NCI-H1694 treated with DMSO at 0.1 percent for 48 hours (cell line): ENCODE measurements at regions not wholly inside any gene's neighbourhood (a gene's known extent, or its start where the extent isn't known, plus 50 kb on each side); places are given as distances from the start of the nearest gene placed in this dataset.
A peak's percentile ranks its signal among the peaks of the same experiment; 100 is the strongest.

ENCODE experiments used
- DNase-seq: peaks from one replicate; lab custom pipeline; 2025; lab: John Stamatoyannopoulos, UW

DNA sequence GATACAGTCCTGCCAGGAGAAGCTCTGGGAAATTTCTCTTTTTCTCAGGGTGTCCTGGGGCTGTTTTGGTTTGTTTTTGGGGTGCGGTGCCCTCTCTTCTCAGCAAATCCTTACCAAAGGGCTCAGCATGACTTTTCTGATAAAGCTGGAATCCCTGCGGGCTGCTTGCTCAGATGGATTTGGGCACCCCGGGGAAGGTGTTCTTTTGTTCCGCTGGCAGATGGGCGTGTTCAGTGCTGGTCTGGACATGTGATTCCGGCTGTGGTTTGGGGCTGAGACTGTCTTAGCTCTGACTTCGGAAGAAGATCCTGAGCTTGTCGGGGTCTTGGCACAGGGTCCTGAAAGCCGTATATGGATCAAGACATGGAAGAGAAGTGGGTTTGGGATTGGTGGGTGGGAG is 134.2 kb upstream of the SPRED2 start:
- no peak for DNase-seq

DNA sequence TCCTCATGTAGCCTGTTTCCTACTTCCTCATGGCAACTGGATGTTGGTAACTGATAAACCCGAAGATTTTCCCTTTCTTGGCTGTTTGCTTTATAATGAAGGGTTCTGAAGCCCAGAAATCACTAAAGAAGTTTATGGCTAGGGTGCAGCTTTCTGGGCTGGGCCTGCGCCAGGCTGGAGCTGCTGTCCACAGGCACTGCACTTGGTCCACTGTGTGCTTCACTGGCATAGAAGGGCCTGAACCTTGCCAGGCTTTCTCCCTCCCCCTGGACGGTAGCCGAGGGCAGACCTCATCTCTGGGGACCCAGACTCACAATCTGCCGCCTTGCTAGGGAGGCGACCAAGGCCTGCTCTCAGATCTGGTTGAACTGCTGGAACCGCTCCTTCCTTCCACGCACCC is 133.3 kb upstream of the SPRED2 start:
- no peak for DNase-seq

DNA sequence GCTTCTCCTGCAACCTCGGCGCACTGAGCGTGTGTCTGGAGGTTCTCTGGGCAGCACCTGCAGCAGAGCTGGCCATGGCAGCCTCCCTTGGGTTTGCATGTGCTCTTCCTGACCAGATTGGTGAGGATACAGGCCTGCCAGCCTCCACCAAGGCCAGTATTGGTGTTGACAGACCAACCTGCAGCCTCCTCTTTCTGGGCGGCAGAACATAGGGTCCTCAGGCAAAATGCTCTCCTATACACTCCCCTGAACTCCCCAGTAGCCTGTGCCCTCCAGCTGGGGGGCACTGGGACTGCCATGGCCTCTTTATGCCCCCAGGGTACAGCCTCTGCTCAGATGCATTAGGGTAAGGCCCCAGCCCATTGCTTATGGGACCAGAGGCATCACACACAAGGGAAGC is 131.9 kb upstream of the SPRED2 start:
- no peak for DNase-seq

DNA sequence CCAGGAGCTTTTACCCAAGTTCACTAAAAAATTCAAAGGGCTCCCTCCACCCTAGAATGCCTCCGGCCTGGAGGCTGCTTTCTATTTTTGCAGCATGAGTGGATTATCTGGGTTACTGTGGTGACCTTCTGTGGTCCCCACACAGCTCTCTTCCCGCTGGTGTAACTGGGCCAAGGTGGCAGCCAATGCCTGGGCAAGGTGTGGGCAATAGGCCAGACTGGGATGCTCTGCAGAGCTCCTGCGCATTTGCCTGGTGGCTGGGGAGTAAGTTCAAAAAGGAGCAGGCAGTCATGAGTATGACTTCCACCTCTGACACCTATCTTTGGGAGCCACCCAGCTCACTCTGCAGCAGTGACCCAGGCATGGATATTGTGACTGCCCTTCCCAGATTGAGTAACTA is 130.5 kb upstream of the SPRED2 start:
- no peak for DNase-seq

DNA sequence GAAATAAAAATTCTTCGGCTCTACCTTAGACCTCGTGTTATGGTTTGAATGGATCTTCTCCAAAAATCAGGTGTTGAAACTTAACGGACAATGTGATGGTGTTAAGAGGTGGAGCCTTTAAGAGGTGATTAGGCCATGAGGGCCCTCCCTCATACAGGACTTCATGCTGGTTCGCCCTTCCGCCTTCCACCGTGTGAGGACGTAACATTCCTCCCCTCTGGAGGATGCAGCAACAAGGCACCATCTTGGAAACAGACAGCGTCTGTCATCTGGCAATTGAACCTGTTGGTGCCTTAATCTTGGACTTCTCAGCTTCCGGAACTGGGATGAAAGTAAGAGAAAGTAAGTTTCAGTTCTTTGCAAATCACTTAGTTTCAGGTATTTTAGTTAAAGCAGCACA is 126.3 kb upstream of the SPRED2 start:
- no peak for DNase-seq

DNA sequence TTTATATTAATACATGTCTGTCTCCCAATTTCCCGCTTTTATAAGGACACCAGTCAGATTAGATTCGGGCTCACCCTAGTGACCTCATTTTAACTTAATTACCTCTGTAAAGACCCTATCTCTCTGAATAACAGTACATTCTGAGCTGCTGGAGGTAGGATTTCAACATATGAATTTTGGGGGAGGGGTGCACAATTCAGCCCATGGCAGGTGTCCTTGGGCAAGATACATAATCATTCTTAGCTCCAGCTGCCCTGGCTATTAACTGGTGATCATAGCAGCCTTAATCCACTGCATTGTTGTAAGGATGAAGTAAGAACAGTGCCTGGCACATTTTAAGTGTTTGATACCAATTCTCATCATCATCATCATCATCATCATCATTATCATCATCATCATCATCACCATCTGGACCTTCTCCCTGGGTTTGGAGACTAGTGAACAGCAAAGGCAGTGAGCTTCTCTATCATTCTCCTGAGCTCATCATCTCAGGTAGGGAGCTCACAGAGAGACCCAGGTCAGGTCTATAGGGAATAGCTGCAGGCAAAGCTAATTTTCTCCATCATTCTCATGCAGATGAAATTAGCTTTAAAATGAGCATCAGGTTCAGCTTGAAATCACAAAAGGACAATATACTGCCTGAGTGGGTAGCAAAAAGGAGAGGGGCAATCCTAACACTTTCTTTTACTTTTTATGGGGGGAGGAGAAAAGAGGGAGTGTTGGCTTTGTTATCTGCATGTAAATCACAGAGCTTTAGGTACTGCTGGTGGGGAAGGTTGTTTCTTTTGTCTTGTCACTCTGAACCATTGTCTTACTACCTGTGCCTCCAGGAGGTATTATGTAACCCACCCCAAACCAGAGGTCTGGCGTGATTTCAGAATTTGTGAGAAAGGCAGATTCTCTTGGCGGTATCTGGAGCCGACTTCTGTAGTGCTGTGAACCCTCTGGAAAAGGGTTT is 125.5 kb upstream of the SPRED2 start:
- DNase-seq = no peak

DNA sequence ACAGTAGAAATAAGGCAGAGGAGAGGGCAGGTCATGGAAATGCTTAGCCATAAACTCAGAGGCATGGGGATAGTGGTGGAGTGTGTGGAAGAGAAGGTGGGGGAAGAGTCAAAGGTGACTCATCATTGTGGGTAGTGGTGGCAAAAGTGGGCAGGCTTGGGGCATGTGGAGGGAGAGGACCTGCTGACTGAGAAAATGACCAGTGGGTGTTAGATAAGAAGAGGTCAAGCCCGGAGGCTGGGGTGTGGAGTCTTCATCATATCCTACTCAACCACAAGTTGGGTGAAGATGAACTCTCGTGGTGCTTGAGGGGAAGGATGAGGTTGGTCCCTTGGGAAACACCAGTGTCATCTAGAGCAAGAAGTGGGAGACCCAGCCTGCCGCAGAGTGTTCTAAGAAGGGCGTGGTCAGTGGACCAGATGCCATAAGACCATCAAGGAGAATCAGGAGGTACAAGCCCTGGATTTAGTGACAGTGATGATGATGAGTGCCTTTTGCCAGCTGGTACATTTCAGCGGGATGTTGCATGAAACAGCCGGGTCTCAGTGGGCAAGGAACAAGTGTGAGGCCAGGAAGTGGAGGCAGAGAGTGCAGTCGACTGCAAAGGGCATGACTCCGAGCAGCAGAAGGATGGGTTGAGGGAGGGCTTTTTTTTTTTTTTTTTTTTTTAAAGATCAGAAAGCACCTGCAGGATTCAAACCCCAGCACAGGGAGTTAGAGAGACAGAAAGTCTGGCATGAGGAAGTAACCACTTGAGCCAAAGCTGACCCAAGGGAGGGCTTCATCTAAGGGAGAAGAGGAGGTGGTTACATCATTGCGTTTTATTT is 122.6 kb upstream of the SPRED2 start:
- no peak for DNase-seq

DNA sequence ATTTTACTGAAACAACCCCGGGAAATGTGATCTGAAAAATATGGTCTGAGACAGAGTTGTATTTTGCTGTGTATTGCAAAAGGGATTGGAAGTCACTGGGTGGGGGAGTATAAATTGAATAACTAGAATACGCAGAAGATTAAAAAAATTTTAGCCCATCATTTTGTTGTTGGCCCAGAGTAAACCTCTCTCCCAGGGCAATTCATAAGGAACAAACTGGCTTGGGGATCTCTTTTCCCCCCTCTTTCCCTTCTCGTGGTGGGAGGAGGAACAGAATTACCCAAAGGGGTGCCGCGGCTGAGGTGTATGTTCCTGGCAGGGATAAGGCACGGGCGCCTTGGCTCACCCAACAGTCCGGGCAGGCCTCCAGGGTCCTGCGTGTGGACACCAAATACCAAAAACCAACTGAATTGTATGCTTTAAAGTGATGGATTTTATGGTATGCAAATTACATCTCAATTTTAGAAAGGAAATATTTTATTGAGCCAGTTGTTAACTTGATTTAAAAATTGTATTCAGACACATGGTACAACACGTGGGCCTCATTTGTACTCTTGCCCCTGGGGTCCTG is 121.2 kb upstream of the SPRED2 start:
- DNase-seq = no peak

DNA sequence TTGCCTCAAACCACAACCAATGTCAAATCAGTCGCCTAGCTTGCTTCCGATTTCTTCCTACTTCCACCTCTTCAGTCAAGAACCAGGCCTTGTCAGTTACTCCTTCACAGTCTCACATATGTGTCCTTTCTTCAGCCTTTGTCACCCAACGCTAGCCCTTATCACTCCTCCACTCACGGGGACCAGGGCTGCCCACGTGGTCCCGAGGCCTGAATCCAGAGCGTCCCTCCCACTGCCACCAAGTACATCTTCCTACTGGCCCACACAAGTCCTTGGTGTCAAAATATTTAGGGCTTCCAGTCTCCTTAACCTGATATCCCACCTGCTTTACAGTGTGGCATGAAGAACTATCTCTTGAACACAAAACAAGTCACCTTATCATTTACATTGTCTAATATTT is 119.1 kb upstream of the SPRED2 start:
- DNase-seq = no peak

DNA sequence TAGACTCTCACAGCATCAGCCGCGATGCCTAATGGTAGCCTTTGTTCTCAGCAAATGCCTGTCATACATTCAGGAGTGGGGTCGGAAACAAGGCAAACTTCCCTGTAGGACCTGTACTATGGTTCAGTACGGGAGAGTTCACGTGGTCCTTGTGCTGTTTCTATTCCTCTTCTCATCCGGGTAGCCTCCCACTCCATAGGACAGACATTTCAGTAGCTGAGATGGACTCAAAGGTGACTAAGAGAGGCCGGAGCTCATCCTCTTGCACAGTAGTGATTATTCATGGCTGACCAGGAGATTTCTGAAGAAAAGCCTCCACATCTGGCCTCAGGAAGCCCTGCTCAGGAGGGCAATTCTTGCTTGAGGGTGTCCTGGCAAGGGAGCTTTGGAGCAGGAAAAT is 117.8 kb upstream of the SPRED2 start:
- DNase-seq = no peak

DNA sequence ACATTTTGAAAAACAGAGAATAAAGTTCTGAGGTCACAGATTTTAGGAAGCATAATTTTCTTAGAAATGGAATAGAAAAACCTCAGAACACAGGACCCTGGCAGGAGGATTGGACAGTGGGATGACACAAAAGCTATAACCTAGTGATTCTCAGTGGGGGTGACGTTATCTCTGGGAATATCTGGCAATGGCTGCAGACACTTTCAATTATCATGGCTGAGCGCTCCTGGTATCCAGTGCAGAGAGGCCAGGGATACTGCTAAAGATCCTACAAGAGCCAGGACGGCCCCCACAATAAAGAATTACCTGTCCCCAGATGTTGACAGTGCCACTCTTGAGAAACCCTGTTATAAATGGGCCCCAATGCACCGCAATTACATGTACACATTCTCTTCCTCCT is 117.2 kb upstream of the SPRED2 start:
- no peak for DNase-seq

DNA sequence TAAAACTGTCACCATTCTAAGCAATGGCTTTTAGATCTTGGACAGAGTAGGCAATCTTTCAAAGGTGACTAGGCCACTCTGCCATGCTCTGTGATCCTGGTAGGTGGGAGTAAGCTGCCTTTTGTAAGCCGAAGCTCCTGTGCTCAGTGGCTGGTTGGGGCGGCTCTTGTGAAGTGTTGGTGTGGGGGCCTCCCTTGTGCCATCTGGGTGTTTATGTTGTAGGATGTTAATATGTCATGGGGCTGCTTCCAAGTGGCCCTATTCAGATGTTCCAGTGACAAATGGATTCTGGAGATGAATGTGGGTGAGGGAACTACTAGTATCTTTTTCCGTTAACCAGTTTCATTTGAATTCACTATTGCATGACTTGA is 116.8 kb upstream of the SPRED2 start:
- DNase-seq = no peak

DNA sequence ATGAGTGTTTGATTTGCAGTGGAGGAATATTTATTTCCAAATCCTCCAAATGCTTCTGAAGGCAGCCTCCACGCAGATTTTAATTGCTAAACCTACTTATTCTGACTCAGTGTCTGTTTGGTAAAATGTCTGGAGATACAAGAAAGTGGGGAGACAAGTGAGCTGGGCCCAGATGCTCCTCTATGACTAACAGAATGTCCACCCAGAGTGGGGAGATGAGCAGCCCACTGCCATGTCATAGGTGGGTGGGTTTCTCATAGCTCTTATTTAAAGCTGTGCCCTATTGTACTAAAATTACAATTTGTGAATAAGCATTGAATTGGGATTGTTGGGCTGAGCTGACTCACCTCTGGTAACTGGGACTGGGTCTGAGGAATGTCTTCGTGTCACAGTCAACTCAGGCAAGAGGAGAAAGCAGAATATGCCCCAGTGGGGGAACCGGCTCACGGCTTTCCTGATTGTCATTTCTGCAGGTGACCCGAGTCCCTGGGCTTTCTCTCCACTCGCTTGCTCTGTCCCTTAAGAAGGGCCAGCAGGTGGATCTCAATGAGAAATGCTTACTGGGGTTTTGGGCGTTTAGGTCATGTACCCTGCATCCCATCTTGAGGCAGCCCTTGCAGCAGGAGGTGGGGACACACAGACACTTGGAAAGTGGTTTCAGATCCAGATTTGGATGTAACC is 116.3 kb upstream of the SPRED2 start:
- no peak for DNase-seq

DNA sequence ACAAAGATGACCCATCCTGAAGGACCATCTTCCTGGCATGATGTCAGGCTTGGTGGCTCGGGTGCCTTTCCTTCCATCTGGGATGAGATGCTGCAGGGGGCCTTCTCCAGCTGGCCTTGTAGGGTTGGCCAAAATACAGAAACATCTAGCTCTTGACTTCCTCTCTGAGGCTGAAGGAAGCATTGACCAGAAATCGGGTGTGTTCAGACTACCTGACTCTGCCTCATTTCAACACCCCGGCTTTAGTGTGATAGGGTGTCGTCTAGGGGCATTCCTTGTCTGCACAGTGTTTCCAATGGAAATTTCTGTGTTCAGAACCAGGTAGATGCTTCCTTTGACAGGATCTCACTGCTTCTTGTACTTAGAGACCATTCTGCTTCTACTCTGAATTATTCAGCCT is 115.7 kb upstream of the SPRED2 start:
- DNase-seq = no peak

DNA sequence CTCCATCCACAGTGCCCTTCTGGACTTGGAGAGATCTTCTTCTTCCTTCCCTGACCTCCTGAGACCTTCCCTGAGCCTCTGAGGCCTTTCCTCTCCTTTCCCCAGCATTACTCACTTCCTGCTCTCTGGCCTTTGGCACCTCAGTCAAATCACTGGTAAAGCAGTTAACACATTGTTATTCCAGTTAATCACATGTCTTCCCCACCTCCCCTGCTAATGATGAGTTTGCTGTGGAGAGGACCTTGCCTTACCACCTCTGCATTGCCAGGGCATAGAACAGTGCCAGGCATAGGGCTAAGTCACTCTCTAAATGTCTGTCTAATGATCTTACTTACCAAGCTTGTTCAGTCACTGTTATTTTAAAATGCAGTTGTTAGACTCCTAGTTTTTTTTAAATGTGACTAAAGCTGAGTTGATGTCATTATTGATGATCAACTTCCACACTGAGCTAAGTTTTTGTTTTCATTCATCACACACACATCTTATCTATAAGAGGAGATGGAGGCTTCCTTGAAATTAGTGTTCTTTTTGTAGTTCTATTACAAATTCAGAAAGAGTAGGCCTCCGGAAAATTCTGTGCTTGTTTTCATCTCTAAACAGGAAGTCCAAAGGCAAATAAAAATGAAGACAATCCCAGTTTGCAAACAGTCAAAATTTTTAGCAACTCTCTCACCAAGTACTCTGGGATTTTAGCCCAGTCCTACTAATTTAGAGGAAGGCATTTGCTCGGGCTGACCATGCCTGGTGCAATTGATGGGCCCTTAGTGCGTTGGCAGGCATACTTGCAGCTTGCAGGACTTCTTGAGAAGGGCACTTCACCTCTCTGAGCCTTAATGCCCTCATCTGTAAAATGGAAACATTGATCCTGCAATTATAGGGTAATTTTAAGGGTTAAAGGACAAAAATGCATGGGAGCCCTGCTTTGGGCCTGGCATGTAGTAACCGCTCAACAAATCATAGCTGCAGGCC is 113.7 kb upstream of the SPRED2 start:
- DNase-seq = no peak

DNA sequence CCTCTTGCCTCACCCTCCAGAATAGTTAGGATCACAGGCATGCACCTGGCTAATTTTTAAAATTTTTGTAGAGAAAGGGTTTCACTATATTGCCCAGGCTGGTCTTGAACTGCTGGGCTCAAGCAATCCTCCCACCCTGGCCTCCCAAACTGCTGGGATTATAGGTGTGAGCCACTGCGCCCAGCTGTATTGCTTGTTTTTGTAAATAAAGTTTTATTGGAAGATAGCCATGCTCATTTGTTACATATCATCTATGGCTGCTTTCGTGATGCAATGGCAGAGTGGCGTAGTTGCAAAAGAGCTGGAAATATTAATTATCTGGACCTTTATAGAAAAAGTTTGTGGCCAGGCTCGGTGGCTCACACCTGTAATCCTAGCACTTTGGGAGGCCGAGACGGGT is 109.4 kb upstream of the SPRED2 start:
- DNase-seq = no peak

DNA sequence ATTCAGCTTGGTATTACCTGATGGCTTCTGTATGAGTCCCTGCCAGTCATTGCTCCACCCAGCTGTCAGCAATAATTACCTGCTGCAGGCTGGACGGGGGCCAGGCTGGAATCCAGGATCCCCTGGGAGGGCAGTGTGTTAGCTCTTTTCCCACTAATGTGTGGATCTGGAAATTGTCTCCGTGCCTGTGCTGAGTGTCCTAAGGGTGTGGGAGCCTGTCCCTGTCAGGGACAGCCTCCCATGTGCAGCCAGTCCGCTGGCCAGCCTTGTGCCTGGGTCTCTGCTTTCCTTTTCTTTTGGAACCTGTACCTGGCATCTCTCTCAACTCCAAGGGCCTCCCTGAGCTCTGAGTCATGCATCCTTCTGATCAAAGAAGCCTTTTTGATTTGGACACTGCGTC is 107.2 kb upstream of the SPRED2 start:
- DNase-seq = peak; percentile 2

DNA sequence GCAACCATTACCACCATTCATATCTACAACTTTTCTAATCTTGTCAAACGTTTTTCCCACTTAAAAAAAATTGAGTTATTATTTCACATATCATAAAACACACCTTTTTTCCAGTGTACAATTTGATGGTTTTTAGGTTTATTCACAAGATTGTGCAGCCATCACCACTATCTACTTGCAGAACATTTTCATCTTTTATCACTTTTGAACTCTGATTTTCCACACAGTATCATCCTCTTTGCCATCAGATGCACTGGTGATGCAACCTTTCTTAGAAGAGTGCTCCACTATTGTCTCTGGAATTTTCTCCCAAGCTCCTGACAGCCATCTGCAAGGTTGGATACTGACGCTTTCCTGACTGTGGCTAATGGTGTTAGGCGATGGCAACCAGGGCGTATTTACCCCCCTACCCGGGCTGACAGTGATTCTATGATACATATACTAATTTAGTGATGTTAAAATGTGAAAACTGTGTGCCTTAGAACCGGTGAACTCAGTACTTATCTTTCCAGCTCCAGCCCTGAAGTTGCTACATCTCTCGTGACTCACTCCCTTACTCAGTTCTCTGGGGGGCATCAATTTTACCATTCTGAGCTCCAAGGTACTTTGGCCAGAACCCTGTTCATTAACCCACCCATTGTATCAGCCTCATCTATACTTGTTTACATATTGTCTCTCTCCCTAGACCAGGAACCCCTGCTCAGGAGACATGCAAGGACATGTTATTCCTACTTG is 105.4 kb upstream of the SPRED2 start:
- DNase-seq = no peak

DNA sequence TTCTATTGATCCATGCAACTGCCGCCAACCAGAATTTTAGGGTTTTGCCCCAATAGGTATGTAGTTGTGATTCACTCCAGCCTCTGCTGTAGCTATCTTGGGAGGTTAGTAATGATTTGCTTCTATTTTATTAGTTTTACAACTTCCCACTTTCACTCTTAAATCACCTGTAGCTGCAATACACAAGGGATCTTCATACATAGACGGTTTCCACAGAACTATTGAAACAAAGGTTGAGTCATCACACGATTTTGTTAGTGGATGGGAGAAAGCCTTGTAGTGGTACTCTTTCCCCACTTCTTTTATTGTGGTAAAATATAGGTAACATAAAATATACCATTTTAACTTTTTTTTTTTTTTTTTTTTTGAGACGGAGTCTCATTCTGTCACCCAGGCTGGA is 104.2 kb upstream of the SPRED2 start:
- no peak for DNase-seq

DNA sequence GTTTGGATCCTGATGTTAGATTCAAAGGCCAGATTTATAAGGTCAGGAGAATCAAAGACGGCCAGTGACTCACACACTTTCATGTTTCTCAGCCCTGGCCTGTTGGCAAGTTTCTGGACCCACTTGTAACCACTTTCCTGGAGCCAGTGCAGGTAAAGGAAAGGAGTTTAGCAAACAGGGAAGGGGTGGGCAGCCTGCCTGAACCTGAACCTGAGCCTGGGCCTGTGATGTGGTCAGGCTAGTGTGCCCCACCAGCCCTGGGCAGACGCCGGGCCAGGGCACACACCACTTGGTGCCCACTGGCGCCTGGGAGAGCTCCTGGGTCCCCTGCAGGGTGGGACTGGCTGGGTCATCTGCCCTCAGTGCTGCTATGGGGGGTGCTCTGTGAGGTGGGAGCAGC is 100.5 kb upstream of the SPRED2 start:
- no peak for DNase-seq

DNA sequence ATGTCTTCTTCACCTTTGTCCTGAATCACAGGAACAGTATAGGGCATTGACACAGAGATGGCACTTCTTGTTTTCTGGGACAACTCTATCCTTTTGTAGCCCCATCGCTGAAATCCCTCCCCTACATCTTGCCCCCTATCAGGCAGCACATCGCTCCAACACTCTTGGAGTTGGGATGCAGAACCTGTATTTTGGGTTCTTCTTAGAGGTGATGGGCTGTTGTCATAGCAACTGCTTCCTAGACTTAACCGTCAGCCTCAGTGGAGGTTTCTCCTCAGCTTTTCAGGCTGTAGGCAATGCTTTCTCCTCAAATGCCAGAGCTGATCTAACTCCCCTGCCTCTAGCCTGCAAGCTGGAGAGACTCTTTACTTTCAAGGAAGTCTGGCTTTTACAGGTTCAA is 99.9 kb upstream of the SPRED2 start:
- no peak for DNase-seq
